SH-SY5Y (cell line): ENCODE measurements at regions not wholly inside any gene's neighbourhood (a gene's known extent, or its start where the extent isn't known, plus 50 kb on each side); places are given as distances from the start of the nearest gene placed in this dataset.

Experiments
- GATA2 ChIP-seq: IDR thresholded peaks from 2 replicates; pipeline ENCODE4 v1.6.1; 2011; ENCODE audit warnings: mild to moderate bottlenecking, low read depth, low read length
- GATA3 ChIP-seq: IDR thresholded peaks from 2 replicates; pipeline ENCODE4 v1.6.1; 2011; ENCODE audit warnings: low read depth, mild to moderate bottlenecking, low read length, moderate library complexity

DNA sequence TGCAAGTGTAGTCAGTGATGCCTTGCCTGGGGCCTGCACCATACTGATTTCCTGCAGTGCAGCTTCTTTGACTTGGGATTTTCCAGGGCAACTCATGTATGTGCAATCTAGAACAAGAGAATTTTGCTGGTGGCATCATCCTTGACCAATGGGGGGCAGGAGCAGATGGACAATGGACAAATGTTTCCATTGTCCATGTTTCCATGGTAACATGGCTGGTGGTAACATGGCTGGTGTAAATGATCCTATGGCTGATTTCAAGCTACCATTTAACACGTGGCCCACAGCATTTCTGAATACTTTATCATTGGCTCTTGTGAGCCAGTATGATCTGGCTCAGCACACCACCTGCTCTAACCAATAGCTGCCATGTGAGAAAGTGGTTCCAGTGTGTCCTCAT is 130.1 kb upstream of the OSMR start:
- TF ChIP-seq GATA3: no peak
- no peak for TF ChIP-seq GATA2

DNA sequence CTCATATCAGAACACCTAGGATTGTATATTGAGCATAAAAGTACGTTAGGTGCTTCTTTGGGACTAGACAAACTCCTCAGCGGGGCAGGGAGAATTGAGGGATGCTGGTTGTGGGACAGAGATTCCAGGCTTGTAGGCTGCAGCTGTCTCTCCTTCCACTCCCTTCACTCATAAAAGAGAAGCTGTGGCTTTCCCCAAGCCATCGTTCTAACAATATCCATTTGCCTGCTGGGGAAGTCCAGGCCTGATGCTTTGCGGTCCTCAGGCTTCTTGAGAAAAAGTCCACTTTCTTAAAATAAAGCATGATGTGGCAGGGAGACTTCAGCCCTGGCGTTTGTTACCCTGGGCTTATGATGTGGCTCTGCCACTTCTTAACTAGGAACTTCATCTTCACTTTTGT is 129.3 kb upstream of the OSMR start:
- TF ChIP-seq GATA3 (no peak), GATA2 (no peak)

DNA sequence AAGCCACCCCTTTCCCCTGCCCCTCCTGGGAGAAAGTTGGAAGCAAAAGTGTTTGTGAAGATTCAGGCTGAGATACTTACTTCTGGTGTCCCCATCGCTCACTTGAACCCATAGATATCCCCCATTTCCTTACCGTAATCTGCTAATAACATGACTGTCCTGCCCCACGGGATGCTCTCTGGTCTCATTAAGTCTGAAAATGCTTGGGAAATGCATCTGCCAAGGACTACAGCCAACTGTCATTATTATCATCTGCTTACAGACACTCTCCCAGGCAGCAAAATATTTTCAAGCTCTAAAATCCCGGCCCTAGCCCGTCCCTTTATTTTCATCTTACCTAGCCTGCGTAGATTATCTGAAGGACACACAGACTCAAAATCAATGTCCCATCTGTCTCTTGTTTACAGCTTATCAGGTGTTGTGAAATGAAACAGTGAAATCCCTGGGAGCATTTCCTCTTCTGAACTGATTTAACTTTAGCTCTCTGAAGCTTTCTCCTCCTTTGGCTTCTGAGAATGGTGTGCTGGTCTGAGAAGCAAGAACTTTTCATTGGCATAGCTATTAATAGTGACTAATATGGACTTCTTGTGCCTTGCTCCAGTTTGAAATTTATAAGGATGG is 126.9 kb upstream of the OSMR start:
- TF ChIP-seq GATA3: no peak
- TF ChIP-seq GATA2: no peak

DNA sequence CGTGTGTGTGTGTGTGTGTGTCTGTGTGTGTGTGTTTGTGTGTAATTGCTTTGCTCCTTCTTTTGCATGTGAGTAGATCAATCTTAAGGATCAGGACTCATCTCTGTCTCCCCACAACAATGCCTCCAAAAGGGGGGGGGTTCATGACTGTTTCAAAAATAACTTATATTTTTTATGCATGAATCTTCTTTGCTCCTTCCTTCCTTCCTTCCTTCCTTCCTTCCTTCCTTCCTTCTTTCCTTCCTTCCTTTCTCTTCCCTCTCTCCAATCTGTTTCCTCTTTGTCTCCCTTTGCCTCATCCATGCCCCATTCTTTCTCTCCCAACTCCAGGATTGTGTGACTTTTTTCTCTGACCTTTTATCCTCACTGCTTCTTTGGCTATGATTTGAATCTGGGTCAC is 126.4 kb upstream of the OSMR start:
- TF ChIP-seq GATA2: no peak
- TF ChIP-seq GATA3: no peak

DNA sequence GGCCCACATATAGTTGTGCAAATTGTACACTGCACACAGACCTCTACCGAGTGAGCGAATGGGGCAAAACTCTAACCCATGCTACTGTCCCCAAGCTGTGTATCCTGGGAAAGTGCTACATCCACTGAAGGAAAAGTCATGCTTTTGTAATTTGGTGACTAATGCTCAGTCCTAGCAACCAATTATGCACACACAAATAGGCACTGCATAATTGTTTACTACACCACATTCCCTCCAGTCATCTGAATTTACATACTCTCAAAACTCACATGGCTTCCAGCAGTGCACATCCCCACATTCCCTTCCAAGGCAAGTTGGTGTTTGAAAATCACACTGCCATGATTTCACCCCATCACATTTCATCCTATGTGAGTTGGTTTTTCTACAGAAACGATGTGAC is 125.9 kb upstream of the OSMR start:
- TF ChIP-seq GATA3 (no peak), GATA2 (no peak)

DNA sequence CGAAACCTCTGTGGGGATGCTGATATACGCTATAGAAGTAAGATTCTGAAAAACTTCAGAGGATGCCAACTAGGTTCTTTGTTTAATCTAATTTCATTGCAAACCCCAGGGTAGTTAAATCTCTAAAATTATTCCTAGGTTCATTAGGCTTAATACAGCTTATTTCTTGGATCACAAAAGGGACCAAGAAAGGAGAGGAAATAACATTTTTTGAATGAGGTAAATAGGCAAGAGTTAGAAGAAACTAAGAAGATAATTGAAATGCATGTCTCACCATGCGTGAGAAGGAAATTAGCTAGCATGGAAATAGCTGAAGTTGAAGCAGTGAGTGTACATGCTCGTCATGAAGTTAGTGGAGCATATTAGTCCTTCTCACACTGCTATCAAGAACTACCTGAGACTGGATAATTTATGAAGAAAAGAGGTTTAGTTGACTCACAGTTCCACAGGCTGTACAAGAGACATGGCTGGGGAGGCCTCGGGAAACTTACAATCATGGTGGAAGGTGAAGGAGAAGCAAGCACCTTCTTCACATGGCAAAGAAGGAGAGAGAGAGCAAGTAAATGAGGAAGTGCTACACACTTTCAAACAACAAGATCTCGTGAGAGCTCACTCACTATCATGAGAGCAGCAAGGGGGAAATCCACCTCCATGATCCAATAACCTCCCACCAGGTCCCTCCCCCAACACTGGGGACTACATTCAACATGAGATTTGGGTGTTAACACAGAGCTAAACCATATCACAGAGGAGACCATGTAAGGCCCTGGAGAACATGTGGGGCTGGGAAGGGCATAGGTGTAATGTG is 125.1 kb upstream of the OSMR start:
- TF ChIP-seq GATA3 (no peak), GATA2 (no peak)

DNA sequence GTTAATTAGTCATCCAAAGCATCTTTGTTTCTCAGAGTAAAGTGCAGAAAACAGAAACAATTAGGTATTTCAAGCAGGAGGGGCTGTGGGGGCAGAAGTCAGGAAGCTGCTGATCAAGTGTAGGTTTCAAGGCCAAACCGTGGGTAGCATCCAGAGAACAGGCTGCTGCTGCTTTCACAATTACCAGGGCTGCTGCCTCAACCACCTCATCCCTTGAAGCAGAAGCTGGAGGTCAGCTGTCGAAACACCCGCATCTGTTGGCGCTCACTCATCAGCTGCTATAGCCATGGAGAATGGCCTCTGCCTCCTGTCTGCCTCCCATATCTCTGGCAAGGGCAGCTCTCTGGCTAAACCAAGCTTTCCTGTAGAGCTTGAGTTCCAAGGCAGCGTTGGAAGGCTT is 122.9 kb upstream of the OSMR start:
- no peak for TF ChIP-seq GATA2
- TF ChIP-seq GATA3: no peak

DNA sequence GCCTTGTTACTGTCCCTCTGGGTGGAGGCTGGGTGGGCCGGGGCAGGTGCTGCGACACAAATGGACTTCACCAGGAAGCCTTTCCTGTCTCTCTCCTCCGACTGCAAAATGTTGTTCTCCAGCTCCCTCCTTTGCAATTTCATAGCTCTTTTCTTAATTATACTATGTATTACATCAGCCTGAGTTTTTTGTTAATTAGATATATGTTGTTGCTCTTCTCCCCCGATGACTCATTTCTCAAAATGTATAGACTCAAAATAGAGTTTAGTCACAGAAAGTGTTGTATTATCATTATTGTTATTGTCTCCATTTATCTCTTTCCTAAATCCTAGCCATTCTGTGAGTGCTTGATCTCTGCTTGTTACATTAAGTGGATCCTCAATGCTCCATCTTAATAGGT is 122.4 kb upstream of the OSMR start:
- TF ChIP-seq GATA3 (no peak), GATA2 (no peak)

DNA sequence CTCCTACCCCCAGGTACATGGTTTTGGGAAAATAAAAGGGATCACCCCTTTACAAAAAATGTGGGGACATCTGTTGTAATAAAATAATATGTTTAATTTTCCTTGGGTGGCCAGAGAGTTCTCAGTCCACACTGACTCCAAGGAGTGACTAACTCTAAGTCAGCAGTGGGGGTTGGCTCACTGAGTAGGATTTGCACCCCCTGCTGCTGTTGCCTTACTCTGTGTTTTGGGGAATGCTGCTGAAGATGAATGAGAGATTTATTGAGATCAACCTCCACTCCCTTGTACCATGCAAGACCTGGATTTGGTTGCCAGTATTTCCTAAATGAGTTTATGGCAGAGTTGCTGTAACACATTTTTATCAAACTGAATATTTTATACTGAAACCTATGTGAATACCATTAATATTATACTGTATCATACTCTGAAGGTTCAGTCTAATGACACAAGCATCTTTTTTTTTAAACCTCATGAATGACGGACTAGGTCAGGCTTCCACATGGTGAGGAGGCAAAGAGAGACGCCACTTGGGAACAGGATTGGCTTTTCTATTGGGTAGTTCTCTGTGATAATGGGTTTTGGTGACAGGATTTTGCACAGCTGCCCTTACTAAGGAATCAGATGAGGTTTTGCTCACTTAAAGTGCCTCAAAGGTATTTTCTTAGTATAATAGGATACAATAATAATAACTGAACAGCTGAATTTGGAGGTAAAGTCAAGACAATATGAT is 121.3 kb upstream of the OSMR start:
- no peak for TF ChIP-seq GATA2
- TF ChIP-seq GATA3: no peak

DNA sequence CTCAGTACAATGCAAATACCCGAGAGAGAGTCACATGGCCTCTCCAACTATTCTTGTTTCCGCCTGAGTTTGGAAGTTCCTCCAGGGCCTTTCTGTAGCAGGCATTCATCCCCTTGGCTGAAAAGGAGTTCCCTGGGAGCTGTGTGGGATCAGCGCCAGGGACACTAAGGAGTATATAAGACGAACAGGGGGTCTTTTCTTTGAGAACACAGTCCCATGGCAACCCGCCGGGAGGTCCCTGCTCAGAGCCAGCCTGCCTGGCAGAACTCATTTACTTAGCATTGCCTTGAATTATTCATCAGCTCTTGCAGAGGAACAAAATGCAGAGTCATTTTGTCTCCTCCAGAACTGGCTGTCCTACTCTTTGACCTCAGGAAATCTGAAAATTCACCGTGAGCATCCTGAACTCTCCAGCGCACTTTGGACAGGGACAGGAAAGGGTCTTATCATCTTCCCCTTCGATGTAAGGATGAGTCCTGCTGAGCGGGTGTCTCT is 120.4 kb upstream of the OSMR start:
- TF ChIP-seq GATA3: no peak
- TF ChIP-seq GATA2: no peak

DNA sequence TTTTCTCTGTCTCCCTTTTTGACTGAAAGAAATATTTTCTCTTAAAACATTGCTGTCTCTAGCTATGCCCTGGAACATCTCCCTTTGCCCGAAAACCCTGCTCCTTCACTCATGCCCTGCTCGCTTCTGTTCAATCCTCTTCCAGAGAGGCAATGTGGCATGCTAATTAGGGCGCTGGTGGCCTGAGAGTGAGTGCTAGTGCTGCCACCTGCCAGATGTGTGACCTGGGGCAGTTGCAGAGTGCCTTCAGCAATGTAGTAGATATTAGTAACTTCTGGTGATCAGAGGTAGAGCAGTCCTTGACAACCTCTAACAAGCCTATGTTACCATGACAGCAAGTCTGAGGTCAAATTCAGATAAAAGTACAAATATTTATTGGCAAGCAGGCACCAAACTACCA is 119.5 kb upstream of the OSMR start:
- TF ChIP-seq GATA2: no peak
- no peak for TF ChIP-seq GATA3

DNA sequence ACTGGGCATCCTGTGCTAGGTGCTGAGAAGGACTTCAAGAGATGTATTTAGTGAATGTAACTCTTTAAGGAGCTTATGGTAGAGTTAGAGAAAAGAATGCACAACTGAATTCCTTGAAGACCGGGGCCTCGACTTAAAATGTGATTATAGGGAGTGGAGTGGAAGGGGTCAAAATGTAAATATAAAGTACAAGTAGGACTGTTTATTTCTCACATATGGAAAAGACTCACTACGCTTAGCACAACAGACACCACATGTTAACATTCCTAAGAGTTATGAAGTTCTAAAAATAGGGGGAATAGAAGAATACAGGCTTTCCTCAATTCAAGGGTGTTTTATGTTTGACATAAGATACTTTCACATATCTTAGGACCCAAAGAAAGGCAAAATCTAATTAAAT is 117.8 kb upstream of the OSMR start:
- no peak for TF ChIP-seq GATA3
- no peak for TF ChIP-seq GATA2

DNA sequence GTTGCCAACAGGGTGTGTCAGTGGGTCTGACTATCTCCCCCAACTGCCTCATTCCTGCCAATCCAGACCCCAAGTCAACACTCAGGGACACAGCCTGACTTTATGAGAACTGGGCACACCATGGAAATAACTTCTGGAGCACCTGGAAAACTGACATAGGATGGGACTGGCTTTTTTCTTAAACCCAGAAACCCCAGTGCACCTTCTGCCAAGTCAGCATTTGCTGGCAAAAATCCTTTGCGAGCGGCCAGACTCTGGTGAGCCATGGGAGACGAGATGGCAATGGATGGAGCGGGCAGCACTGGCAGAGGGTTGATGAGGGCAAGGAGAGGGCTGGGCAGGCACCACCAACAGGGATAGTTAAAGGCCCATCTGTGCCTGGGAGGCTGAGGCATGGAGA is 114.4 kb upstream of the OSMR start:
- TF ChIP-seq GATA3: no peak
- no peak for TF ChIP-seq GATA2

DNA sequence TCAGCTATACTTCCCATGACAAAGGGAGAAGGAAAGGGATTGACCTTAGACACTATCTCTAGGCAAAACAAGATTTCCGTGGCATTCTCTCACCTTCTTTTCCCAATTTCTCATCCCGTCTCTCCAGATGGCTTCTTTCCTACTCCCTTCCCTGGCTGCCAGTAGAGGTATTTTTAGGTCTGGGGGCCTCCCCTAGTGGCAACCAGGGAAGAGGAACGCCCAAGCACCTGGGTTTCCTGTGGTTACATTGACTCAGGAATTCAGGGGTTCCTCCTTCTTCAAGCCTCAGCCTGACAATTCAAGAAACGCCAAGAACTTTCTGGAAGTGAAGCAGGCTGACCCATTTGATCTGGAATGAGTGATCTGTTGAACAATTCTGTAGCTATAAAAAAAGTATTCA is 111.5 kb upstream of the OSMR start:
- TF ChIP-seq GATA2: no peak
- no peak for TF ChIP-seq GATA3

DNA sequence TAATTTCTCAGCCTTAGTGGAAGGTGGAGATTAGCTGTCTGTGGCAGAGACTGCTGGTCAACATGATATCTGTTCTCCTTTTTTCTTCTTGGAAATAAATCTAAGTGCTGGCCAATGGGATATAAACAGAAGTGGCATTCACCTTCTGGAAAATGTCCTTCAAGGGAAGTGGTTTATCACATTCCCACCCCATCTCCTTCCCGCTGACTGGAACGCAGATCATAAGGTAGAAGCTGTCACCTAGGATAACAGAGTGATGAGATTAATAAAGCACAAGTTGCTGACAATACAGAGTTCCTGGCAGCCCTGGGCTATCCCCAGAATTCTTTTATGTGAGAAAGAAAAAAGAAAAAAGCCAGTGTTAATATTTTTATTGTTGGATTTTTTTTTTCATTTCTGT is 109.7 kb upstream of the OSMR start:
- no peak for TF ChIP-seq GATA3
- no peak for TF ChIP-seq GATA2

DNA sequence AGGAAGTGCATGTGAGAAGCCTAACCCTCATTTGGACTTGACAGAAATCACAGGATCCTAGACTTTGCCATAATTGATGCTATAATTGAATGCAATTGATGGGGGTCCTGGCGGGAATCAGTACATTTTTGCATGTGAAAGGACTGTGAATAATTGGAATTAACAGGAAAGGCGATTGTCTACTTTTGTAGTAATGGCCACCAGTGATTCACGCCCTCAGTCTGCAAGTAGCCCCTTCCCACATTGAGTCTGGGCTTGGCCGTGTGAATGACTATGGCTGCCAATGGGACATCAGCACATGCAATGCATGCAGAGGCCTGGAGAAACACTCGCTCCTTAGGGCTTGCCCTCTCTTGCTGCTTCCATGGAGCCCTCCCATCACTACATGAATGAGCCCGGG is 107.8 kb upstream of the OSMR start:
- TF ChIP-seq GATA2 (no peak), GATA3 (no peak)
